K562 (cell line): ENCODE measurements at regions not wholly inside any gene's neighbourhood (a gene's known extent, or its start where the extent isn't known, plus 50 kb on each side); places are given as distances from the start of the nearest gene placed in this dataset.

Experiments used
- ATAC-seq: fragments of 200-7000 bp; cut with Tn5 transposase; 3 replicates; pipeline ENCODE4 v1.9.1; 2020; ENCODE audit warnings: moderate library complexity
- BruUV-seq: library from RNA; stranded (reverse); fragments of 400-500 nt; replicated peaks from 2 replicates; lab custom pipeline; 2021; lab: Mats Ljungman, UMichigan
- CTCF ChIA-PET: fragments of 300-600 bp; formaldehyde crosslinking; extraction: SDS; loops from one replicate; lab custom pipeline; 2021; ENCODE audit warnings: low intra/inter-chr PET ratio; lab: Yijun Ruan, JAX
- POLR2A ChIA-PET: fragments of 300-600, 350-650 bp; sonication (Branson Sonifier 250); formaldehyde crosslinking; extraction: SDS; loops from one replicate; lab custom pipeline; 2021; ENCODE audit warnings: antibody characterized with exemption, inconsistent platforms; lab: Yijun Ruan, JAX
- DNase-seq, 4 experiments: peaks; one replicate each; pipeline versions ENCODE4 v3.0.0 to v3.0.0-alpha.2; 2011 to 2018; ENCODE audit warnings: low spot score in 3 of 4, mixed read lengths in 3 of 4; ENCODE audit errors: extremely low read depth in 1 of 4
- FAIRE-seq: peaks from 2 replicates; lab custom pipeline; 2011; peaks lifted over from hg19 to GRCh38; lab: Jason Lieb, UNC
- H2AFZ ChIP-seq: 2 replicates; pipeline ENCODE4 v1.6.0; 2011; ENCODE audit warnings: low read depth, low read length, control low read depth, inconsistent platforms
- H3K27ac ChIP-seq: fragments of 200-600 bp; 3 replicates; pipeline ENCODE4 v1.8.0; 2011; ENCODE audit warnings: low read depth, mild to moderate bottlenecking, control low read depth, inconsistent platforms, low read length, moderate library complexity, mixed read lengths; ENCODE audit errors: extremely low read depth
- H3K27me3 ChIP-seq, 2 experiments: fragments of 300-600 bp in 1 of 2; 2 replicates in 1 of 2; 3 replicates in 1 of 2; pipeline versions ENCODE4 v1.6.0 to v1.8.0; 2011; ENCODE audit warnings: inconsistent platforms in 2 of 2, low read length in 2 of 2, mild to moderate bottlenecking in 1 of 2, mixed read lengths in 1 of 2, moderate library complexity in 1 of 2; ENCODE audit not compliant: control insufficient read depth in 2 of 2, insufficient read depth in 2 of 2
- H3K36me3 ChIP-seq: fragments of 300-600 bp; 3 replicates; pipeline ENCODE4 v1.8.0; 2011; ENCODE audit warnings: mild to moderate bottlenecking, low read length, inconsistent platforms; ENCODE audit not compliant: control insufficient read depth, insufficient read depth
- H3K4me1 ChIP-seq, 2 experiments: fragments of 200-600 bp in 1 of 2; replicated peaks in 1 of 2; 2 replicates in 1 of 2; 3 replicates in 1 of 2; pipeline versions ENCODE4 v1.5.1 to v1.8.0; 2011; ENCODE audit warnings: inconsistent platforms in 2 of 2, low read length in 2 of 2, mild to moderate bottlenecking in 1 of 2, mixed read lengths in 1 of 2, moderate library complexity in 1 of 2; ENCODE audit not compliant: control insufficient read depth in 2 of 2, insufficient read depth in 2 of 2
- H3K4me2 ChIP-seq: 2 replicates; pipeline ENCODE4 v1.6.1; 2011; ENCODE audit warnings: low read length, control low read depth, inconsistent platforms, mixed read lengths; ENCODE audit not compliant: insufficient read depth
- H3K4me3 ChIP-seq: fragments of 200-600 bp; sonication (generic), shearing (Covaris generic); 2 replicates; pipeline ENCODE4 v1.5.1; 2016; ENCODE audit warnings: control low read depth, inconsistent platforms
- H3K79me2 ChIP-seq: fragments of 200-600 bp; 3 replicates; pipeline ENCODE4 v1.8.0; 2011; ENCODE audit warnings: low read length, inconsistent platforms; ENCODE audit not compliant: control insufficient read depth, insufficient read depth
- H3K9ac ChIP-seq, 2 experiments: 2 replicates each; pipeline versions ENCODE4 v1.6.0 to v1.6.1; 2011; ENCODE audit warnings: low read depth in 2 of 2, low read length in 2 of 2, control low read depth in 1 of 2, inconsistent platforms in 1 of 2, mild to moderate bottlenecking in 1 of 2, mixed read lengths in 1 of 2; ENCODE audit not compliant: insufficient read depth in 1 of 2
- H3K9me1 ChIP-seq: one replicate; pipeline ENCODE4 v1.6.0; 2011; ENCODE audit warnings: inconsistent platforms, mild to moderate bottlenecking, low read length, moderate library complexity; ENCODE audit not compliant: control insufficient read depth, insufficient read depth
- H3K9me3 ChIP-seq: replicated peaks from 2 replicates; pipeline ENCODE4 v1.5.1; 2011; ENCODE audit warnings: low read depth, low read length, inconsistent platforms; ENCODE audit not compliant: control insufficient read depth, insufficient read depth
- H4K20me1 ChIP-seq: replicated peaks from 2 replicates; pipeline ENCODE4 v1.6.1; 2011; ENCODE audit warnings: low read length, inconsistent platforms, mixed read lengths; ENCODE audit not compliant: control insufficient read depth, insufficient read depth
- EP400 ChIP-seq: fragments of 450-650 bp; IDR thresholded peaks from 2 replicates; pipeline ENCODE4 v1.6.1; 2017; ENCODE audit warnings: antibody characterized with exemption, mild to moderate bottlenecking, moderate library complexity
- JUN ChIP-seq, 2 experiments: sonication (generic) in 1 of 2; formaldehyde crosslinking in 1 of 2; IDR thresholded peaks; 2 replicates each; pipeline versions ENCODE4 v1.6.1 to v1.8.0; 2012 to 2022; ENCODE audit warnings: borderline replicate concordance in 2 of 2, mild to moderate bottlenecking in 2 of 2, improper control_type of control experiment in 1 of 2, low read depth in 1 of 2, low read length in 1 of 2, missing genetic modification reagents in 1 of 2
- MYNN ChIP-seq, 2 experiments: sonication (generic); formaldehyde crosslinking in 1 of 2; IDR thresholded peaks; 2 replicates each; pipeline versions ENCODE4 v1.5.0 to v1.6.1; 2016 to 2020; ENCODE audit warnings: antibody characterized with exemption in 1 of 2, missing genetic modification reagents in 1 of 2
- PHTF2 ChIP-seq: fragments of 250-450 bp; sonication (Bioruptor Pico); IDR thresholded peaks from 2 replicates; pipeline ENCODE4 v1.5.0; 2021; ENCODE audit warnings: mild to moderate bottlenecking
- TEAD4 ChIP-seq, 2 experiments: sonication (generic) in 1 of 2; formaldehyde crosslinking in 1 of 2; IDR thresholded peaks; 2 replicates each; pipeline versions ENCODE4 v1.6.1 to v1.8.0; 2012 to 2022; ENCODE audit warnings: borderline replicate concordance in 1 of 2, inconsistent platforms in 1 of 2, low read length in 1 of 2, mild to moderate bottlenecking in 1 of 2, missing genetic modification reagents in 1 of 2
- ZNF57 ChIP-seq: fragments of 450-650 bp; formaldehyde crosslinking; IDR thresholded peaks from 2 replicates; pipeline ENCODE4 v1.4.0; 2020; ENCODE audit warnings: mild to moderate bottlenecking, moderate library complexity
- in situ Hi-C: fragments of 300-500 bp; cut with MboI; formaldehyde crosslinking; loops from 4 replicates; pipeline ENCODE4 v1.15.0; 2018; ENCODE audit warnings: inconsistent platforms, mixed read lengths
- intact Hi-C: fragments of 100-400 bp; cut with micrococcal nuclease; formaldehyde crosslinking; loops from 2 replicates; pipeline ENCODE4 v1.14.2; 2022
- TF ChIP-seq, protein P1 (sequence below): fragments of 250-450 bp; sonication (Bioruptor Pico); IDR thresholded peaks from 2 replicates; pipeline ENCODE4 v1.4.0; 2020; ENCODE audit warnings: mild to moderate bottlenecking, moderate library complexity, borderline replicate concordance

DNA sequence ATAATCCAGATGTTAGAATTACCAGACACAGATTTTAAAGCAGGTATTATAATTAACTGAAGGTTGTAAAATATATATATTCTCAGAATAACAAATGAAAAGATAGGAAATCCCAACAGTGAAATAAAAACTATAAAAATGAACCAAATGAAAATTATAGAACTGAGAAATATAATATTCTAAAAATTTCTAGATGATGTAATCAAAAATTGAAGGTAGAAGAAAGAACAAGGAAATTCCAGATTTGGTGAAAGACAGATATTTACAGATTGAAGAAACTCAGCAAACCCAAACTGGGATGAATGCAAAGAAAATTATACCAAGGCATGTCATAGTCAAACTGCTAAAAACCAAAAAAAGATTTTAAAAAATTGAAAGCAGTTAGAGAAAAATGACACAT lies 729.4 kb downstream of the MATN1 start:
- Histone ChIP-seq H3K9me3 (no peaks in the 10 kb centered on the region), H2AFZ (no peak overlapping the region), H3K27me3 (no peaks in the 10 kb centered on the region), H3K4me2 (no peak overlapping the region), H4K20me1 (no peaks in the 10 kb centered on the region), H3K27ac (no peak overlapping the region), H3K36me3 (no peaks in the 10 kb centered on the region), H3K9me1 (no peaks in the 10 kb centered on the region), H3K4me3 (no peak overlapping the region), H3K79me2 (no peaks in the 10 kb centered on the region), H3K9ac (no peak overlapping the region), H3K4me1 (no peaks in the 10 kb centered on the region)
- ATAC-seq (no peak), DNase-seq (no peak), FAIRE-seq (no peak)
- ChIA-PET POLR2A (no interaction called here), CTCF (no interaction called here)
- intact Hi-C loops (no loop called here), in situ Hi-C loops (no loop called here)
- TF ChIP-seq JUN (IDR thresholded peaks at IDR 0.05; ENCODE audit: borderline replicate concordance, low read depth, low read length) = no peak
- TF ChIP-seq JUN (CRISPR knock-in tag; IDR thresholded peaks at IDR 0.05; ENCODE audit: borderline replicate concordance) = no peak
- TF ChIP-seq MYNN (IDR thresholded peaks at IDR 0.05) = no peak
- TF ChIP-seq MYNN (CRISPR knock-in tag; IDR thresholded peaks at IDR 0.05) = no peak
- TF ChIP-seq, protein P1, sequence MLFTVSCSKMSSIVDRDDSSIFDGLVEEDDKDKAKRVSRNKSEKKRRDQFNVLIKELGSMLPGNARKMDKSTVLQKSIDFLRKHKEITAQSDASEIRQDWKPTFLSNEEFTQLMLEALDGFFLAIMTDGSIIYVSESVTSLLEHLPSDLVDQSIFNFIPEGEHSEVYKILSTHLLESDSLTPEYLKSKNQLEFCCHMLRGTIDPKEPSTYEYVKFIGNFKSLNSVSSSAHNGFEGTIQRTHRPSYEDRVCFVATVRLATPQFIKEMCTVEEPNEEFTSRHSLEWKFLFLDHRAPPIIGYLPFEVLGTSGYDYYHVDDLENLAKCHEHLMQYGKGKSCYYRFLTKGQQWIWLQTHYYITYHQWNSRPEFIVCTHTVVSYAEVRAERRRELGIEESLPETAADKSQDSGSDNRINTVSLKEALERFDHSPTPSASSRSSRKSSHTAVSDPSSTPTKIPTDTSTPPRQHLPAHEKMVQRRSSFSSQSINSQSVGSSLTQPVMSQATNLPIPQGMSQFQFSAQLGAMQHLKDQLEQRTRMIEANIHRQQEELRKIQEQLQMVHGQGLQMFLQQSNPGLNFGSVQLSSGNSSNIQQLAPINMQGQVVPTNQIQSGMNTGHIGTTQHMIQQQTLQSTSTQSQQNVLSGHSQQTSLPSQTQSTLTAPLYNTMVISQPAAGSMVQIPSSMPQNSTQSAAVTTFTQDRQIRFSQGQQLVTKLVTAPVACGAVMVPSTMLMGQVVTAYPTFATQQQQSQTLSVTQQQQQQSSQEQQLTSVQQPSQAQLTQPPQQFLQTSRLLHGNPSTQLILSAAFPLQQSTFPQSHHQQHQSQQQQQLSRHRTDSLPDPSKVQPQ (CRISPR knock-in tag) = no peak
- no peak for TF ChIP-seq PHTF2 (CRISPR knock-in tag)
- no peak for TF ChIP-seq TEAD4 (IDR thresholded peaks at IDR 0.05; ENCODE audit: low read length)
- no peak for TF ChIP-seq TEAD4 (CRISPR knock-in tag; IDR thresholded peaks at IDR 0.05; ENCODE audit: borderline replicate concordance)
- TF ChIP-seq ZNF57 (CRISPR knock-in tag) = no peak
- TF ChIP-seq EP400 = no peak
- no TSS peak for BruUV-seq
